Neutrophil (primary cell): ENCODE measurements at regions not wholly inside any gene's neighbourhood (a gene's known extent, or its start where the extent isn't known, plus 50 kb on each side); places are given as distances from the start of the nearest gene placed in this dataset.

ENCODE experiments used
- H3K27ac ChIP-seq: fragments of 200-600 bp; sonication (generic); 2 replicates; pipeline ENCODE4 v1.5.1; 2016; ENCODE audit warnings: mild to moderate bottlenecking, moderate library complexity
- H3K27me3 ChIP-seq: fragments of 200-600 bp; sonication (generic); 2 replicates; pipeline ENCODE4 v1.6.0; 2016; ENCODE audit warnings: mild to moderate bottlenecking
- H3K36me3 ChIP-seq: fragments of 200-600 bp; sonication (generic); 2 replicates; pipeline ENCODE4 v1.5.1; 2017
- H3K4me1 ChIP-seq, 2 experiments: fragments of 200-600 bp in 1 of 2; sonication (generic) in 1 of 2; 1 replicate in 1 of 2; 2 replicates in 1 of 2; pipeline versions ENCODE4 v1.5.1 to v1.6.1; 2013 to 2016; ENCODE audit warnings: low read depth in 1 of 2, low read length in 1 of 2, mild to moderate bottlenecking in 1 of 2, moderate library complexity in 1 of 2; ENCODE audit not compliant: control insufficient read depth in 1 of 2, insufficient read depth in 1 of 2
- H3K4me3 ChIP-seq, 2 experiments: fragments of 200-600 bp in 1 of 2; sonication (generic) in 1 of 2; 1 replicate in 1 of 2; 2 replicates in 1 of 2; pipeline ENCODE4 v1.5.1; 2013 to 2016; ENCODE audit warnings: low read depth in 1 of 2, low read length in 1 of 2, mild to moderate bottlenecking in 1 of 2, moderate library complexity in 1 of 2
- H3K9me3 ChIP-seq: fragments of 200-600 bp; sonication (generic); 2 replicates; pipeline ENCODE4 v1.5.1; 2016
- CTCF ChIP-seq: fragments of 200-600 bp; sonication (generic); IDR thresholded peaks from 2 replicates; pipeline ENCODE4 v1.5.1; 2016; ENCODE audit warnings: antibody characterized with exemption

GRCh38 chr9:106798016-106798799, 64.8 kb upstream of the ZNF462 start:
- Histone ChIP-seq H3K4me1 (no peaks in the 10 kb centered on the region), H3K27ac (no peak overlapping the region), H3K4me3 (no peak overlapping the region), H3K36me3 (no peaks in the 10 kb centered on the region), H3K27me3 (no peaks in the 10 kb centered on the region), H3K9me3 (no peaks in the 10 kb centered on the region)
- no peak for TF ChIP-seq CTCF

- no peak for TF ChIP-seq CTCF
- no peaks in the 10 kb centered on the region for H3K27me3 ChIP-seq
These were observed 63.8 kb upstream of the ZNF462 start for GRCh38 chr9:106799152-106799551.

GRCh38 chr9:106800701-106801270, 62.2 kb upstream of the ZNF462 start:
- no peak overlapping the region for H3K27ac ChIP-seq
- H3K9me3 ChIP-seq = no peaks in the 10 kb centered on the region
- no peak overlapping the region for H3K4me3 ChIP-seq
- no peaks in the 10 kb centered on the region for H3K36me3 ChIP-seq
- H3K4me1 ChIP-seq = no peaks in the 10 kb centered on the region
- no peaks in the 10 kb centered on the region for H3K27me3 ChIP-seq
- TF ChIP-seq CTCF = no peak

More at GRCh38 chr9:106799152-106799551, 63.8 kb upstream of the ZNF462 start:
- H3K36me3 ChIP-seq = no peaks in the 10 kb centered on the region
- H3K4me1 ChIP-seq = no peaks in the 10 kb centered on the region
- no peak overlapping the region for H3K27ac ChIP-seq
- no peak overlapping the region for H3K4me3 ChIP-seq
- no peaks in the 10 kb centered on the region for H3K9me3 ChIP-seq

- H3K4me3 ChIP-seq = no peak overlapping the region
- H3K4me1 ChIP-seq = no peaks in the 10 kb centered on the region
- H3K36me3 ChIP-seq = no peaks in the 10 kb centered on the region
- H3K27ac ChIP-seq = no peak overlapping the region
- no peak for TF ChIP-seq CTCF
- H3K9me3 ChIP-seq = no peaks in the 10 kb centered on the region
- H3K27me3 ChIP-seq = no peaks in the 10 kb centered on the region
These were observed 61.1 kb upstream of the ZNF462 start for GRCh38 chr9:106801816-106802215.
